ENCODE measurements at regions not wholly inside any gene's neighbourhood (a gene's known extent, or its start where the extent isn't known, plus 50 kb on each side); places are given as distances from the start of the nearest gene placed in this dataset.
A peak's percentile ranks its signal among the peaks of the same experiment; 100 is the strongest.

DNA sequence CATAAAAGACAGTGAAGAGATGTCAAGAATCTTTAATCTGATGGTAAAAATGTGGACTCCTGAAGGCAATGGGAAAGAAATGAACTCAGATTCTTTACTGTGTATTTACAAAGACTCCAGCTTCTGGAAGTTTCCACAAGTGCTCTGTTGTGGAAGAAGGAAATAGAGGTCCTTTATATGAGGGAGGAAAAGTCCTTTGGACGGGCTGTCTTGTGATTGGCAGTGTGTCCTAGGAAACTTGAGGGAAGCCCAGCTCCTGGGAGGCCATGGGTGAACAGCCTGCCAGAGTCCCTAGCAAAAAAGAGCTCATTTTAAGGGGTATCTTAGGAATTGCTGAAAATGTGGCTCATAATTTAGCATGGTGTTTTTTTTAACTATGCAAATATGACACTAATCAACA is 92.0 kb downstream of the RNASET2 start (continued):
- no peak for TF ChIP-seq ZNF518A (tag by site-specific recombination; conservative IDR thresholded peaks at IDR 0.05; ENCODE audit: low read depth)
- no peak for TF ChIP-seq ZSCAN30 (tag by site-specific recombination; IDR thresholded peaks at IDR 0.05)

- Histone ChIP-seq H3K36me3 (ENCODE audit: control insufficient read depth in 2 of 2, insufficient read depth in 1 of 2, low read length in 2 of 2) (no peaks in the 10 kb centered on the region), H3K9me3 (ENCODE audit: control insufficient read depth, insufficient read depth, low read depth, low read length) (no peaks in the 10 kb centered on the region), H3K4me1 (ENCODE audit: control insufficient read depth, insufficient read depth, low read length) (no peaks in the 10 kb centered on the region), H3K27ac (ENCODE audit: extremely low read depth, low read depth, low read length) (no peak overlapping the region; the same call in 1 of the 2 replicates), H3K4me3 (ENCODE audit: low read depth, low read length) (peak overlapping the region; percentile 55)
- ChIA-PET POLR2A (interaction anchor here (0.9 kb wide), 1 partner anchor 137 kb away, joined by 3 read pairs; no protein-coding TSS in a partner anchor), CTCF (no interaction called here)
- TF ChIP-seq ZNF341 (tag by site-specific recombination; IDR thresholded peaks at IDR 0.05; ENCODE audit: low read depth), result peak; percentile 39; the same call in 1 of the 2 replicates
- TF ChIP-seq PRDM10 (tag by site-specific recombination; IDR thresholded peaks at IDR 0.05), result 0 out of 2 replicates have a peak, but pooled peaks have one; percentile 14
- TF ChIP-seq GLIS2 (tag by site-specific recombination; IDR thresholded peaks at IDR 0.05), result 0 out of 2 replicates have a peak, but pooled peaks have one; percentile 17
- TF ChIP-seq ZEB2 (tag by site-specific recombination; IDR thresholded peaks at IDR 0.05), result no peak
- TF ChIP-seq, protein P1, sequence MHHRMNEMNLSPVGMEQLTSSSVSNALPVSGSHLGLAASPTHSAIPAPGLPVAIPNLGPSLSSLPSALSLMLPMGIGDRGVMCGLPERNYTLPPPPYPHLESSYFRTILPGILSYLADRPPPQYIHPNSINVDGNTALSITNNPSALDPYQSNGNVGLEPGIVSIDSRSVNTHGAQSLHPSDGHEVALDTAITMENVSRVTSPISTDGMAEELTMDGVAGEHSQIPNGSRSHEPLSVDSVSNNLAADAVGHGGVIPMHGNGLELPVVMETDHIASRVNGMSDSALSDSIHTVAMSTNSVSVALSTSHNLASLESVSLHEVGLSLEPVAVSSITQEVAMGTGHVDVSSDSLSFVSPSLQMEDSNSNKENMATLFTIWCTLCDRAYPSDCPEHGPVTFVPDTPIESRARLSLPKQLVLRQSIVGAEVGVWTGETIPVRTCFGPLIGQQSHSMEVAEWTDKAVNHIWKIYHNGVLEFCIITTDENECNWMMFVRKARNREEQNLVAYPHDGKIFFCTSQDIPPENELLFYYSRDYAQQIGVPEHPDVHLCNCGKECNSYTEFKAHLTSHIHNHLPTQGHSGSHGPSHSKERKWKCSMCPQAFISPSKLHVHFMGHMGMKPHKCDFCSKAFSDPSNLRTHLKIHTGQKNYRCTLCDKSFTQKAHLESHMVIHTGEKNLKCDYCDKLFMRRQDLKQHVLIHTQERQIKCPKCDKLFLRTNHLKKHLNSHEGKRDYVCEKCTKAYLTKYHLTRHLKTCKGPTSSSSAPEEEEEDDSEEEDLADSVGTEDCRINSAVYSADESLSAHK (tag by site-specific recombination; IDR thresholded peaks at IDR 0.05), result no peak
- TF ChIP-seq ZNF335 (tag by site-specific recombination; conservative IDR thresholded peaks at IDR 0.05), result peak; percentile 91
- TF ChIP-seq ZFP69B (tag by site-specific recombination; IDR thresholded peaks at IDR 0.05), result 0 out of 2 replicates have a peak, but pooled peaks have one; percentile 43
Observed at GRCh38 chr6:166862978-166863530, 93.3 kb downstream of the RNASET2 start.

DNA sequence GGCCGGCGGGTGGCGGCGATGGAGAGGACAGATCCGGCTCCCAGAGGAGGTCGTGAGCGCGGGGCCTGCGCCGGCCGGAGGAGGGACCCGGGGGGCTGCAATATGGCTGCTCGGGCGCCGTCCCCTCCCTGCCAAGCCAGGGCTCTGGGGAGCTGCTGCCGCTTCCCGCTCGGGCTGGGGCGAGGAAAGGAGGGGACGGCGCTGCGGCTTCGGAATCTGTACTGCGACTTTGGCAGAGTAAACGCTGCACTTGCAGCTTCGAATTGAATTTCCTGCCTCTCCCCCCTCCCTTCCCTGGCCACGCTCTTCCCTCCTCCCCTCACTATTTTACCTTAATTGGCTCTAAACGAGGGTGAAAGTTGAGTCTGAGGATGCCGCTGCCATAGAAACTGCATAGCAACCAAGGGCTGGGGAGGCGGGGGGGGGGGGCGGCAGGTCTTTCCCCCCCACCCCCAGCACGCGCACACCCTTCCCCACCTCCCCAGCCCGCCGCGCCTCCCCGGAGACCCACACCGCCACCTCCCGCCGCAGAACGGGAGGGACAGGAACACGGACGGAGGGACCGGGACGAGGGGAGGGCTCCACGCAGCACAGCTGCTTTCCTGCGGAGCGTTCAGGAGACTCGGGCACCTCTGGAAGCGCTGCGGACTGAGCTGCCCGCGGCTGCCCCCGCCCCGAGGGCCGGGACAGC is 93.9 kb downstream of the RNASET2 start:
- H3K9me3 ChIP-seq (ENCODE audit: control insufficient read depth, insufficient read depth, low read depth, low read length), result no peaks in the 10 kb centered on the region
- peak overlapping the region; percentile 55 for H3K4me3 ChIP-seq (ENCODE audit: low read depth, low read length)
- no peaks in the 10 kb centered on the region for H3K4me1 ChIP-seq (ENCODE audit: control insufficient read depth, insufficient read depth, low read length)
- CTCF ChIA-PET, result interaction anchor here (0.7 kb wide), 1 partner anchor 52 kb away, joined by 4 read pairs; no protein-coding TSS in a partner anchor
- POLR2A ChIA-PET, result interaction anchor here (0.9 kb wide), 1 partner anchor 137 kb away, joined by 3 read pairs; no protein-coding TSS in a partner anchor
- H3K27ac ChIP-seq (ENCODE audit: extremely low read depth, low read depth, low read length), result no peak overlapping the region; the same call in 1 of the 2 replicates
- no peaks in the 10 kb centered on the region for H3K36me3 ChIP-seq (ENCODE audit: control insufficient read depth in 2 of 2, insufficient read depth in 1 of 2, low read length in 2 of 2)
- no peak for TF ChIP-seq PRDM1 (tag by site-specific recombination; IDR thresholded peaks at IDR 0.05)
- 0 out of 2 replicates have a peak, but pooled peaks have one; percentile 34 for TF ChIP-seq ZNF692 (tag by site-specific recombination; IDR thresholded peaks at IDR 0.05)
- TF ChIP-seq, protein P2, sequence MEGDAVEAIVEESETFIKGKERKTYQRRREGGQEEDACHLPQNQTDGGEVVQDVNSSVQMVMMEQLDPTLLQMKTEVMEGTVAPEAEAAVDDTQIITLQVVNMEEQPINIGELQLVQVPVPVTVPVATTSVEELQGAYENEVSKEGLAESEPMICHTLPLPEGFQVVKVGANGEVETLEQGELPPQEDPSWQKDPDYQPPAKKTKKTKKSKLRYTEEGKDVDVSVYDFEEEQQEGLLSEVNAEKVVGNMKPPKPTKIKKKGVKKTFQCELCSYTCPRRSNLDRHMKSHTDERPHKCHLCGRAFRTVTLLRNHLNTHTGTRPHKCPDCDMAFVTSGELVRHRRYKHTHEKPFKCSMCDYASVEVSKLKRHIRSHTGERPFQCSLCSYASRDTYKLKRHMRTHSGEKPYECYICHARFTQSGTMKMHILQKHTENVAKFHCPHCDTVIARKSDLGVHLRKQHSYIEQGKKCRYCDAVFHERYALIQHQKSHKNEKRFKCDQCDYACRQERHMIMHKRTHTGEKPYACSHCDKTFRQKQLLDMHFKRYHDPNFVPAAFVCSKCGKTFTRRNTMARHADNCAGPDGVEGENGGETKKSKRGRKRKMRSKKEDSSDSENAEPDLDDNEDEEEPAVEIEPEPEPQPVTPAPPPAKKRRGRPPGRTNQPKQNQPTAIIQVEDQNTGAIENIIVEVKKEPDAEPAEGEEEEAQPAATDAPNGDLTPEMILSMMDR (tag by site-specific recombination; IDR thresholded peaks at IDR 0.05), result 0 out of 2 replicates have a peak, but pooled peaks have one; percentile 18
- TF ChIP-seq MYNN (tag by site-specific recombination; IDR thresholded peaks at IDR 0.05; ENCODE audit: borderline replicate concordance), result peak; percentile 76
- TF ChIP-seq, protein P3, sequence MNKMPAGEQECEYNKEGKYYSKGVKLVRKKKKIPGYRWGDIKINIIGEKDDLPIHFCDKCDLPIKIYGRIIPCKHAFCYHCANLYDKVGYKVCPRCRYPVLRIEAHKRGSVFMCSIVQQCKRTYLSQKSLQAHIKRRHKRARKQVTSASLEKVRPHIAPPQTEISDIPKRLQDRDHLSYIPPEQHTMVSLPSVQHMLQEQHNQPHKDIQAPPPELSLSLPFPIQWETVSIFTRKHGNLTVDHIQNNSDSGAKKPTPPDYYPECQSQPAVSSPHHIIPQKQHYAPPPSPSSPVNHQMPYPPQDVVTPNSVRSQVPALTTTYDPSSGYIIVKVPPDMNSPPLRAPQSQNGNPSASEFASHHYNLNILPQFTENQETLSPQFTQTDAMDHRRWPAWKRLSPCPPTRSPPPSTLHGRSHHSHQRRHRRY (tag by site-specific recombination; IDR thresholded peaks at IDR 0.05), result no peak

All from HEK293 (cell line).